OCI-LY7 (cell line): ENCODE measurements at regions not wholly inside any gene's neighbourhood (a gene's known extent, or its start where the extent isn't known, plus 50 kb on each side); places are given as distances from the start of the nearest gene placed in this dataset.

Experiments used
- BruUV-seq: library from RNA; stranded (reverse); fragments of 400-500 nt; replicated peaks from 2 replicates; lab custom pipeline; 2021; lab: Mats Ljungman, UMichigan
- CTCF ChIA-PET: fragments of 300-600 bp; sonication (Branson Sonifier 250); formaldehyde crosslinking; loops from one replicate; lab custom pipeline; 2022; ENCODE audit warnings: antibody characterized with exemption; ENCODE audit not compliant: unreplicated experiment; lab: Charles Lee
- POLR2A ChIA-PET: fragments of 300-600 bp; sonication (Branson Sonifier 250); formaldehyde crosslinking; loops from one replicate; lab custom pipeline; 2022; ENCODE audit warnings: antibody characterized with exemption; lab: Charles Lee
- DNase-seq: peaks from one replicate; pipeline ENCODE4 v3.0.0-alpha.2; 2015; ENCODE audit warnings: low spot score
- H2AFZ ChIP-seq: fragments of 200-600 bp; sonication (generic), shearing (Covaris generic); 2 replicates; pipeline ENCODE4 v1.6.1; 2014; ENCODE audit warnings: mild to moderate bottlenecking, antibody characterized with exemption, low read length, moderate library complexity
- H3K27ac ChIP-seq: fragments of 200-600 bp; sonication (generic); 2 replicates; pipeline ENCODE4 v1.5.1; 2014; ENCODE audit warnings: mixed run types, low read depth, mild to moderate bottlenecking, moderate library complexity, low read length, inconsistent platforms; ENCODE audit not compliant: poor library complexity, severe bottlenecking
- H3K36me3 ChIP-seq: fragments of 200-600 bp; sonication (generic); 2 replicates; pipeline ENCODE4 v1.6.1; 2014; ENCODE audit warnings: mild to moderate bottlenecking, antibody characterized with exemption, low read length, moderate library complexity, mixed read lengths; ENCODE audit not compliant: insufficient read depth
- H3K4me1 ChIP-seq: fragments of 200-600 bp; sonication (generic); 2 replicates; pipeline ENCODE4 v1.5.1; 2014; ENCODE audit warnings: mild to moderate bottlenecking, low read length; ENCODE audit not compliant: insufficient read depth, poor library complexity, severe bottlenecking
- H3K4me2 ChIP-seq: fragments of 200-600 bp; sonication (generic); 2 replicates; pipeline ENCODE4 v1.6.1; 2014; ENCODE audit warnings: mild to moderate bottlenecking, low read length
- H3K4me3 ChIP-seq: fragments of 200-600 bp; sonication (generic); 2 replicates; pipeline ENCODE4 v1.5.1; 2014; ENCODE audit warnings: mild to moderate bottlenecking, low read depth, low read length; ENCODE audit not compliant: poor library complexity, severe bottlenecking
- H3K79me2 ChIP-seq: fragments of 200-600 bp; sonication (generic); 2 replicates; pipeline ENCODE4 v1.6.1; 2016; ENCODE audit warnings: low read depth, mild to moderate bottlenecking, low read length, moderate library complexity, mixed read lengths; ENCODE audit not compliant: insufficient read depth
- H3K9me2 ChIP-seq: fragments of 200-600 bp; sonication (generic); 2 replicates; pipeline ENCODE4 v1.6.1; 2016; ENCODE audit warnings: mild to moderate bottlenecking, low read length, mixed read lengths; ENCODE audit not compliant: insufficient read depth
- H3K9me3 ChIP-seq: fragments of 200-600 bp; sonication (generic); 2 replicates; pipeline ENCODE4 v1.6.1; 2014; ENCODE audit warnings: mild to moderate bottlenecking, mixed run types, low read length, mixed read lengths
- H4K20me1 ChIP-seq: fragments of 200-600 bp; sonication (generic); 2 replicates; pipeline ENCODE4 v1.6.1; 2014; ENCODE audit warnings: mild to moderate bottlenecking, antibody characterized with exemption, low read length, moderate library complexity, mixed read lengths; ENCODE audit not compliant: insufficient read depth
- EZH2phosphoT487 ChIP-seq: fragments of 200-600 bp; sonication (generic); IDR thresholded peaks from 2 replicates; pipeline ENCODE4 v1.6.1; 2018; ENCODE audit warnings: low read depth, borderline replicate concordance, mild to moderate bottlenecking, mixed run types, antibody characterized with exemption, low read length, moderate library complexity, mixed read lengths
- intact Hi-C: fragments of 100-400 bp; cut with micrococcal nuclease; formaldehyde crosslinking; loops from one replicate; pipeline ENCODE4 v1.10.0; 2022; ENCODE audit not compliant: unreplicated experiment
- TF ChIP-seq, protein P1 (sequence below): fragments of 200-600 bp; sonication (generic); conservative IDR thresholded peaks from 2 replicates; pipeline ENCODE4 v1.5.1; 2014; ENCODE audit warnings: mild to moderate bottlenecking, antibody characterized with exemption, low read length, moderate library complexity, mixed read lengths

DNA sequence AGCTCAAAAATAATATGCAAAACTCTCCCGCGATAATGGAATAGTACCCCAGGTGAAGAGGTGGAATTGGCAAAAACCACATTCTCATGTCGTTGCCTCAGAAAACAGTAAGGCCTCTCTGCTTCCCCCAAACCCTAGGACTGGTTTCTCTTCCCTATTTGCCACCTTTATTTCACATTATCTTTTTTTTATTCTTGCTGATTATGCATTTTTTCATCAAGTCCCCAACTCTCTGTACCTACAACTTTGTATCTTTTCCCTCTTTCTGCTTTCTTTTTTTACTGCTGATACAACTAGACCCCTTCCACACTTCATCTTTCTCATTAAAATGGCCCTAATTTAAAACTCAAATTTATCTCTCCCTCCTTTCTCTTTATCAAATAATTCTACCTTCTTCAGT, 1472.2 kb downstream of the SUCLG1 start:
- POLR2A ChIA-PET: no interaction called here

GRCh38 chr2:82985572-82986197, 1473.4 kb downstream of the SUCLG1 start:
- Histone ChIP-seq H3K9me2 (no peaks in the 10 kb centered on the region), H3K27ac (no peak overlapping the region), H3K9me3 (no peaks in the 10 kb centered on the region), H3K4me2 (no peak overlapping the region), H3K4me3 (no peak overlapping the region), H4K20me1 (no peaks in the 10 kb centered on the region), H3K4me1 (no peaks in the 10 kb centered on the region), H3K79me2 (no peaks in the 10 kb centered on the region), H2AFZ (no peak overlapping the region), H3K36me3 (no peaks in the 10 kb centered on the region)
- POLR2A ChIA-PET: no interaction called here
- intact Hi-C loops: no loop called here
- TF ChIP-seq, protein P1, sequence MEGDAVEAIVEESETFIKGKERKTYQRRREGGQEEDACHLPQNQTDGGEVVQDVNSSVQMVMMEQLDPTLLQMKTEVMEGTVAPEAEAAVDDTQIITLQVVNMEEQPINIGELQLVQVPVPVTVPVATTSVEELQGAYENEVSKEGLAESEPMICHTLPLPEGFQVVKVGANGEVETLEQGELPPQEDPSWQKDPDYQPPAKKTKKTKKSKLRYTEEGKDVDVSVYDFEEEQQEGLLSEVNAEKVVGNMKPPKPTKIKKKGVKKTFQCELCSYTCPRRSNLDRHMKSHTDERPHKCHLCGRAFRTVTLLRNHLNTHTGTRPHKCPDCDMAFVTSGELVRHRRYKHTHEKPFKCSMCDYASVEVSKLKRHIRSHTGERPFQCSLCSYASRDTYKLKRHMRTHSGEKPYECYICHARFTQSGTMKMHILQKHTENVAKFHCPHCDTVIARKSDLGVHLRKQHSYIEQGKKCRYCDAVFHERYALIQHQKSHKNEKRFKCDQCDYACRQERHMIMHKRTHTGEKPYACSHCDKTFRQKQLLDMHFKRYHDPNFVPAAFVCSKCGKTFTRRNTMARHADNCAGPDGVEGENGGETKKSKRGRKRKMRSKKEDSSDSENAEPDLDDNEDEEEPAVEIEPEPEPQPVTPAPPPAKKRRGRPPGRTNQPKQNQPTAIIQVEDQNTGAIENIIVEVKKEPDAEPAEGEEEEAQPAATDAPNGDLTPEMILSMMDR: no peak
- no peak for TF ChIP-seq EZH2phosphoT487
- no TSS peak for BruUV-seq
- CTCF ChIA-PET: no interaction called here
- DNase-seq: no peak

More for the DNA sequence above, 1472.2 kb downstream of the SUCLG1 start:
- H3K36me3 ChIP-seq: no peaks in the 10 kb centered on the region
- H3K79me2 ChIP-seq: no peaks in the 10 kb centered on the region
- H3K9me2 ChIP-seq: no peaks in the 10 kb centered on the region
- H4K20me1 ChIP-seq: no peaks in the 10 kb centered on the region
- no peak overlapping the region for H3K4me3 ChIP-seq
- H3K4me2 ChIP-seq: no peak overlapping the region
- H3K9me3 ChIP-seq: no peaks in the 10 kb centered on the region
- TF ChIP-seq, protein P1: no peak
- no peak for TF ChIP-seq EZH2phosphoT487
- DNase-seq: no peak
- no peaks in the 10 kb centered on the region for H3K4me1 ChIP-seq
- no TSS peak for BruUV-seq
- intact Hi-C loops: no loop called here
- H2AFZ ChIP-seq: no peak overlapping the region
- CTCF ChIA-PET: no interaction called here
- H3K27ac ChIP-seq: no peak overlapping the region

GRCh38 chr2:82968358-82968757, 1490.7 kb downstream of the SUCLG1 start:
- BruUV-seq: no TSS peak
- intact Hi-C loops: no loop called here
- no peaks in the 10 kb centered on the region for H3K36me3 ChIP-seq
- no peaks in the 10 kb centered on the region for H3K4me1 ChIP-seq
- H4K20me1 ChIP-seq: no peaks in the 10 kb centered on the region
- H3K4me3 ChIP-seq: no peak overlapping the region
- H3K79me2 ChIP-seq: no peaks in the 10 kb centered on the region
- no peak overlapping the region for H3K27ac ChIP-seq
- no peak overlapping the region for H3K4me2 ChIP-seq
- H3K9me3 ChIP-seq: no peaks in the 10 kb centered on the region
- TF ChIP-seq, protein P1: no peak
- TF ChIP-seq EZH2phosphoT487: no peak
- ChIA-PET CTCF (no interaction called here), POLR2A (no interaction called here)
- H3K9me2 ChIP-seq: no peaks in the 10 kb centered on the region
- no peak for DNase-seq
- no peak overlapping the region for H2AFZ ChIP-seq
